ENCODE measurements at regions not wholly inside any gene's neighbourhood (a gene's known extent, or its start where the extent isn't known, plus 50 kb on each side); places are given as distances from the start of the nearest gene placed in this dataset.

GRCh38 chr7:63080831-63081230, 917.8 kb upstream of the ZNF722 start:
- no peak for TF ChIP-seq CTCF (IDR thresholded peaks at IDR 0.05)
- no peak for TF ChIP-seq POLR2A (IDR thresholded peaks at IDR 0.05)
